ENCODE measurements at regions not wholly inside any gene's neighbourhood (a gene's known extent, or its start where the extent isn't known, plus 50 kb on each side); places are given as distances from the start of the nearest gene placed in this dataset.

- Histone ChIP-seq H3K27ac (ENCODE audit: low read length) (no peak overlapping the region), H3K4me3 (ENCODE audit: low read length) (no peak overlapping the region), H3K27me3 (ENCODE audit: control insufficient read depth, insufficient read depth) (no peaks in the 10 kb centered on the region), H3K4me1 (ENCODE audit: control insufficient read depth, insufficient read depth, low read length) (no peaks in the 10 kb centered on the region), H3K9me3 (ENCODE audit: control insufficient read depth, low read length) (no peaks in the 10 kb centered on the region)
- intact Hi-C loops (cut with DNase I) = no loop called here
- ATAC-seq (no peak), DNase-seq (no peak)
- WGBS = 75% methylated on average over 7 of the region's 7 CpGs
Measured at GRCh38 chr14:98725191-98725590, 546.8 kb downstream of the BCL11B start.

- intact Hi-C loops (cut with DNase I) = no loop called here
- DNase-seq = no peak
- H3K27ac ChIP-seq (ENCODE audit: low read length) = no peak overlapping the region
- H3K4me3 ChIP-seq (ENCODE audit: low read length) = no peak overlapping the region
- WGBS = 70% methylated on average over 9 of the region's 9 CpGs
- H3K27me3 ChIP-seq (ENCODE audit: control insufficient read depth, insufficient read depth) = no peaks in the 10 kb centered on the region
- ATAC-seq = no peak
- no peaks in the 10 kb centered on the region for H3K4me1 ChIP-seq (ENCODE audit: control insufficient read depth, insufficient read depth, low read length)
- H3K9me3 ChIP-seq (ENCODE audit: control insufficient read depth, low read length) = no peaks in the 10 kb centered on the region
Measured at GRCh38 chr14:98725676-98726075, 546.3 kb downstream of the BCL11B start.

- WGBS = 81% methylated on average over 11 of the region's 11 CpGs
- intact Hi-C loops (cut with DNase I) = no loop called here
- Histone ChIP-seq H3K4me1 (ENCODE audit: control insufficient read depth, insufficient read depth, low read length) (no peaks in the 10 kb centered on the region), H3K4me3 (ENCODE audit: low read length) (no peak overlapping the region), H3K9me3 (ENCODE audit: control insufficient read depth, low read length) (no peaks in the 10 kb centered on the region), H3K27ac (ENCODE audit: low read length) (no peak overlapping the region), H3K27me3 (ENCODE audit: control insufficient read depth, insufficient read depth) (no peaks in the 10 kb centered on the region)
- no peak for DNase-seq
- ATAC-seq = no peak
Measured at GRCh38 chr14:98726585-98727405, 545.2 kb downstream of the BCL11B start.

GRCh38 chr14:98728024-98728423, 544.0 kb downstream of the BCL11B start:
- DNase-seq (no peak), ATAC-seq (no peak)
- H3K9me3 ChIP-seq (ENCODE audit: control insufficient read depth, low read length) = no peaks in the 10 kb centered on the region
- intact Hi-C loops (cut with DNase I) = no loop called here
- H3K27me3 ChIP-seq (ENCODE audit: control insufficient read depth, insufficient read depth) = no peaks in the 10 kb centered on the region
- H3K27ac ChIP-seq (ENCODE audit: low read length) = no peak overlapping the region
- WGBS = 82% methylated on average over 4 of the region's 4 CpGs
- H3K4me1 ChIP-seq (ENCODE audit: control insufficient read depth, insufficient read depth, low read length) = no peaks in the 10 kb centered on the region
- no peak overlapping the region for H3K4me3 ChIP-seq (ENCODE audit: low read length)

- ATAC-seq (no peak), DNase-seq (no peak)
- H3K4me3 ChIP-seq (ENCODE audit: low read length) = no peak overlapping the region
- no peaks in the 10 kb centered on the region for H3K9me3 ChIP-seq (ENCODE audit: control insufficient read depth, low read length)
- intact Hi-C loops (cut with DNase I) = no loop called here
- H3K27me3 ChIP-seq (ENCODE audit: control insufficient read depth, insufficient read depth) = no peaks in the 10 kb centered on the region
- no peaks in the 10 kb centered on the region for H3K4me1 ChIP-seq (ENCODE audit: control insufficient read depth, insufficient read depth, low read length)
- H3K27ac ChIP-seq (ENCODE audit: low read length) = no peak overlapping the region
- 76% methylated on average over 2 of the region's 2 CpGs for WGBS
Measured at GRCh38 chr14:98728836-98729235, 543.2 kb downstream of the BCL11B start.

- 84% methylated on average over 6 of the region's 6 CpGs for WGBS
- DNase-seq = no peak
- Histone ChIP-seq H3K27ac (ENCODE audit: low read length) (no peak overlapping the region), H3K4me1 (ENCODE audit: control insufficient read depth, insufficient read depth, low read length) (no peaks in the 10 kb centered on the region), H3K27me3 (ENCODE audit: control insufficient read depth, insufficient read depth) (no peaks in the 10 kb centered on the region), H3K9me3 (ENCODE audit: control insufficient read depth, low read length) (no peaks in the 10 kb centered on the region), H3K4me3 (ENCODE audit: low read length) (no peak overlapping the region)
- intact Hi-C loops (cut with DNase I) = no loop called here
- ATAC-seq = no peak
Measured at GRCh38 chr14:98731286-98731685, 540.7 kb downstream of the BCL11B start.

GRCh38 chr14:98731701-98732100, 540.3 kb downstream of the BCL11B start:
- intact Hi-C loops (cut with DNase I) = no loop called here
- no peaks in the 10 kb centered on the region for H3K4me1 ChIP-seq (ENCODE audit: control insufficient read depth, insufficient read depth, low read length)
- ATAC-seq (no peak), DNase-seq (no peak)
- no peak overlapping the region for H3K4me3 ChIP-seq (ENCODE audit: low read length)
- H3K27me3 ChIP-seq (ENCODE audit: control insufficient read depth, insufficient read depth) = no peaks in the 10 kb centered on the region
- H3K27ac ChIP-seq (ENCODE audit: low read length) = no peak overlapping the region
- WGBS = 76% methylated on average over 3 of the region's 3 CpGs
- H3K9me3 ChIP-seq (ENCODE audit: control insufficient read depth, low read length) = no peaks in the 10 kb centered on the region

GRCh38 chr14:98733536-98733935, 538.5 kb downstream of the BCL11B start:
- H3K27ac ChIP-seq (ENCODE audit: low read length) = no peak overlapping the region
- no peaks in the 10 kb centered on the region for H3K27me3 ChIP-seq (ENCODE audit: control insufficient read depth, insufficient read depth)
- H3K4me1 ChIP-seq (ENCODE audit: control insufficient read depth, insufficient read depth, low read length) = no peaks in the 10 kb centered on the region
- intact Hi-C loops (cut with DNase I) = no loop called here
- DNase-seq (no peak), ATAC-seq (no peak)
- H3K9me3 ChIP-seq (ENCODE audit: control insufficient read depth, low read length) = peaks cover 2% of the 10 kb centered on the region
- H3K4me3 ChIP-seq (ENCODE audit: low read length) = no peak overlapping the region
- WGBS = 59% methylated on average over 3 of the region's 3 CpGs

GRCh38 chr14:98736701-98737338, 535.2 kb downstream of the BCL11B start:
- no peak overlapping the region for H3K4me3 ChIP-seq (ENCODE audit: low read length)
- WGBS = 65% methylated on average over 11 of the region's 11 CpGs
- no peaks in the 10 kb centered on the region for H3K27me3 ChIP-seq (ENCODE audit: control insufficient read depth, insufficient read depth)
- peaks cover 2% of the 10 kb centered on the region for H3K9me3 ChIP-seq (ENCODE audit: control insufficient read depth, low read length)
- H3K27ac ChIP-seq (ENCODE audit: low read length) = no peak overlapping the region
- DNase-seq (no peak), ATAC-seq (no peak)
- H3K4me1 ChIP-seq (ENCODE audit: control insufficient read depth, insufficient read depth, low read length) = no peaks in the 10 kb centered on the region
- intact Hi-C loops (cut with DNase I) = no loop called here

GRCh38 chr14:98741523-98741922, 530.5 kb downstream of the BCL11B start:
- no peak overlapping the region for H3K27ac ChIP-seq (ENCODE audit: low read length)
- intact Hi-C loops (cut with DNase I) = no loop called here
- H3K4me3 ChIP-seq (ENCODE audit: low read length) = no peak overlapping the region
- 92% methylated on average over 8 of the region's 8 CpGs for WGBS
- peaks cover 2% of the 10 kb centered on the region for H3K9me3 ChIP-seq (ENCODE audit: control insufficient read depth, low read length)
- no peak for DNase-seq
- no peak for ATAC-seq
- H3K4me1 ChIP-seq (ENCODE audit: control insufficient read depth, insufficient read depth, low read length) = no peaks in the 10 kb centered on the region
- no peaks in the 10 kb centered on the region for H3K27me3 ChIP-seq (ENCODE audit: control insufficient read depth, insufficient read depth)

- 79% methylated on average over 7 of the region's 7 CpGs for WGBS
- H3K4me3 ChIP-seq (ENCODE audit: low read length) = no peak overlapping the region
Measured at GRCh38 chr14:98742001-98742400, 530.0 kb downstream of the BCL11B start.

More at GRCh38 chr14:98742001-98742400, 530.0 kb downstream of the BCL11B start:
- H3K27me3 ChIP-seq (ENCODE audit: control insufficient read depth, insufficient read depth) = no peaks in the 10 kb centered on the region
- H3K4me1 ChIP-seq (ENCODE audit: control insufficient read depth, insufficient read depth, low read length) = no peaks in the 10 kb centered on the region
- no peak for DNase-seq
- no peak for ATAC-seq
- H3K27ac ChIP-seq (ENCODE audit: low read length) = no peak overlapping the region
- intact Hi-C loops (cut with DNase I) = no loop called here
- H3K9me3 ChIP-seq (ENCODE audit: control insufficient read depth, low read length) = peaks cover 2% of the 10 kb centered on the region
